ENCODE measurements at regions not wholly inside any gene's neighbourhood (a gene's known extent, or its start where the extent isn't known, plus 50 kb on each side); places are given as distances from the start of the nearest gene placed in this dataset.
"Not testable (repeated sequence)": the region's sequence is repeated elsewhere in the genome, so short reads cannot be mapped to it uniquely, and the experiment has no call there.

- in situ Hi-C loops (cut with HindIII; ENCODE audit: low pct_unique_long_range_greater_than_20kb, low sequenced_read_pairs) = no loop called here
- DNase-seq (ENCODE audit: low read depth in 1 of 2, low spot score in 1 of 2) = no peak
- no peak for TF ChIP-seq JUND (IDR thresholded peaks at IDR 0.05; ENCODE audit: low read depth)
Observed at GRCh38 chr2:241953324-241953928, 83.9 kb downstream of the RTP5 start.

GRCh38 chr2:241956521-241957110 is 87.1 kb downstream of the RTP5 start:
- no peak for TF ChIP-seq JUND (IDR thresholded peaks at IDR 0.05; ENCODE audit: low read depth)
- in situ Hi-C loops (cut with HindIII; ENCODE audit: low pct_unique_long_range_greater_than_20kb, low sequenced_read_pairs) = no loop called here

GRCh38 chr2:241957276-241957675 is 87.7 kb downstream of the RTP5 start:
- DNase-seq (ENCODE audit: low read depth in 1 of 2, low spot score in 1 of 2) = no peak
- in situ Hi-C loops (cut with HindIII; ENCODE audit: low pct_unique_long_range_greater_than_20kb, low sequenced_read_pairs) = no loop called here
- TF ChIP-seq JUND (IDR thresholded peaks at IDR 0.05; ENCODE audit: low read depth) = no peak

More at GRCh38 chr2:241956521-241957110, 87.1 kb downstream of the RTP5 start:
- DNase-seq (ENCODE audit: low read depth in 1 of 2, low spot score in 1 of 2) = no peak

GRCh38 chr2:241958818-241959545 is 89.5 kb downstream of the RTP5 start:
- TF ChIP-seq JUND (IDR thresholded peaks at IDR 0.05; ENCODE audit: low read depth) = no peak
- no peak for DNase-seq (ENCODE audit: low read depth in 1 of 2, low spot score in 1 of 2)
- in situ Hi-C loops (cut with HindIII; ENCODE audit: low pct_unique_long_range_greater_than_20kb, low sequenced_read_pairs) = no loop called here

GRCh38 chr2:241959751-241960269 is 90.3 kb downstream of the RTP5 start:
- no peak for DNase-seq (ENCODE audit: low read depth in 1 of 2, low spot score in 1 of 2)
- in situ Hi-C loops (cut with HindIII; ENCODE audit: low pct_unique_long_range_greater_than_20kb, low sequenced_read_pairs) = no loop called here
- no peak for TF ChIP-seq JUND (IDR thresholded peaks at IDR 0.05; ENCODE audit: low read depth)

GRCh38 chr2:241961454-241961853 is 91.9 kb downstream of the RTP5 start:
- no peak for TF ChIP-seq JUND (IDR thresholded peaks at IDR 0.05; ENCODE audit: low read depth)
- in situ Hi-C loops (cut with HindIII; ENCODE audit: low pct_unique_long_range_greater_than_20kb, low sequenced_read_pairs) = no loop called here
- DNase-seq (ENCODE audit: low read depth in 1 of 2, low spot score in 1 of 2) = no peak

GRCh38 chr2:241964133-241964532 is 94.6 kb downstream of the RTP5 start:
- no peak for DNase-seq (ENCODE audit: low read depth in 1 of 2, low spot score in 1 of 2)
- in situ Hi-C loops (cut with HindIII; ENCODE audit: low pct_unique_long_range_greater_than_20kb, low sequenced_read_pairs) = no loop called here
- TF ChIP-seq JUND (IDR thresholded peaks at IDR 0.05; ENCODE audit: low read depth) = no peak

- DNase-seq (ENCODE audit: low read depth in 1 of 2, low spot score in 1 of 2) = no peak
- in situ Hi-C loops (cut with HindIII; ENCODE audit: low pct_unique_long_range_greater_than_20kb, low sequenced_read_pairs) = no loop called here
- no peak for TF ChIP-seq JUND (IDR thresholded peaks at IDR 0.05; ENCODE audit: low read depth)
Observed at GRCh38 chr2:241965931-241966412, 96.4 kb downstream of the RTP5 start.

- TF ChIP-seq JUND (IDR thresholded peaks at IDR 0.05; ENCODE audit: low read depth) = no peak
- DNase-seq (ENCODE audit: low read depth in 1 of 2, low spot score in 1 of 2) = no peak
- in situ Hi-C loops (cut with HindIII; ENCODE audit: low pct_unique_long_range_greater_than_20kb, low sequenced_read_pairs) = no loop called here
Observed at GRCh38 chr2:241966647-241967466, 97.3 kb downstream of the RTP5 start.

- in situ Hi-C loops (cut with HindIII; ENCODE audit: low pct_unique_long_range_greater_than_20kb, low sequenced_read_pairs) = no loop called here
- no peak for TF ChIP-seq JUND (IDR thresholded peaks at IDR 0.05; ENCODE audit: low read depth)
- no peak for DNase-seq (ENCODE audit: low read depth in 1 of 2, low spot score in 1 of 2)
Observed at GRCh38 chr2:241967467-241968144, 98.1 kb downstream of the RTP5 start.

GRCh38 chr2:241968417-241968816 is 98.9 kb downstream of the RTP5 start:
- DNase-seq (ENCODE audit: low read depth in 1 of 2, low spot score in 1 of 2) = no peak
- TF ChIP-seq JUND (IDR thresholded peaks at IDR 0.05; ENCODE audit: low read depth) = no peak
- in situ Hi-C loops (cut with HindIII; ENCODE audit: low pct_unique_long_range_greater_than_20kb, low sequenced_read_pairs) = no loop called here

- in situ Hi-C loops (cut with HindIII; ENCODE audit: low pct_unique_long_range_greater_than_20kb, low sequenced_read_pairs) = not testable (repeated sequence)
Observed at GRCh38 chr2:241969182-241969581, 99.7 kb downstream of the RTP5 start.

More at GRCh38 chr2:241969182-241969581, 99.7 kb downstream of the RTP5 start:
- not testable (repeated sequence) for DNase-seq (ENCODE audit: low read depth in 1 of 2, low spot score in 1 of 2)
